ENCODE measurements at regions not wholly inside any gene's neighbourhood (a gene's known extent, or its start where the extent isn't known, plus 50 kb on each side); places are given as distances from the start of the nearest gene placed in this dataset.

- Histone ChIP-seq H3K27me3 (replicated peaks; ENCODE audit: control insufficient read depth, insufficient read depth, low read length) (no peaks in the 10 kb centered on the region), H3K4me1 (no peaks in the 10 kb centered on the region), H3K4me3 (ENCODE audit: low read depth, low read length) (no peak overlapping the region), H3K9me3 (no peaks in the 10 kb centered on the region), H3K36me3 (ENCODE audit: control insufficient read depth, insufficient read depth, low read length) (no peaks in the 10 kb centered on the region)
- no peak overlapping the region for H3K4me3 Mint-ChIP-seq (ENCODE audit: unreplicated experiment)
- DNase-seq = no peak
- H3K27ac Mint-ChIP-seq (ENCODE audit: unreplicated experiment) = no peak overlapping the region
- intact Hi-C loops (cut with micrococcal nuclease; ENCODE audit: unreplicated experiment) = no loop called here
- H3K36me3 Mint-ChIP-seq (ENCODE audit: insufficient read depth, unreplicated experiment) = no peaks in the 10 kb centered on the region
- no peaks in the 10 kb centered on the region for H3K4me1 Mint-ChIP-seq (ENCODE audit: low read depth, unreplicated experiment)
- H3K27me3 Mint-ChIP-seq (ENCODE audit: insufficient read depth, unreplicated experiment) = peaks cover 3% of the 10 kb centered on the region
- no peaks in the 10 kb centered on the region for H3K9me3 Mint-ChIP-seq (ENCODE audit: unreplicated experiment)
- BruUV-seq (replicated peaks) = no TSS peak
- ChIA-PET POLR2A (no interaction called here), CTCF (no interaction called here)
- TF ChIP-seq CTCF (IDR thresholded peaks at IDR 0.05; ENCODE audit: insufficient read depth in 1 of 2, low read depth in 1 of 2, low read length in 1 of 2, severe bottlenecking in 1 of 2, unreplicated experiment in 1 of 2) = no peak
Measured at GRCh38 chr3:34889641-34890040, 749.7 kb upstream of the ARPP21 start.

GRCh38 chr3:34890247-34890646, 749.1 kb upstream of the ARPP21 start:
- H3K36me3 ChIP-seq (ENCODE audit: control insufficient read depth, insufficient read depth, low read length) = no peaks in the 10 kb centered on the region
- Mint-ChIP-seq H3K27me3 (ENCODE audit: insufficient read depth, unreplicated experiment) (peaks cover 3% of the 10 kb centered on the region), H3K4me3 (ENCODE audit: unreplicated experiment) (no peak overlapping the region), H3K36me3 (ENCODE audit: insufficient read depth, unreplicated experiment) (no peaks in the 10 kb centered on the region), H3K4me1 (ENCODE audit: low read depth, unreplicated experiment) (no peaks in the 10 kb centered on the region), H3K27ac (ENCODE audit: unreplicated experiment) (no peak overlapping the region), H3K9me3 (ENCODE audit: unreplicated experiment) (no peaks in the 10 kb centered on the region)
- no peak for DNase-seq
- H3K4me3 ChIP-seq (ENCODE audit: low read depth, low read length) = no peak overlapping the region
- TF ChIP-seq CTCF (IDR thresholded peaks at IDR 0.05; ENCODE audit: insufficient read depth in 1 of 2, low read depth in 1 of 2, low read length in 1 of 2, severe bottlenecking in 1 of 2, unreplicated experiment in 1 of 2) = no peak
- intact Hi-C loops (cut with micrococcal nuclease; ENCODE audit: unreplicated experiment) = no loop called here
- H3K4me1 ChIP-seq = no peaks in the 10 kb centered on the region
- H3K27me3 ChIP-seq (replicated peaks; ENCODE audit: control insufficient read depth, insufficient read depth, low read length) = no peaks in the 10 kb centered on the region
- no TSS peak for BruUV-seq (replicated peaks)
- no peaks in the 10 kb centered on the region for H3K9me3 ChIP-seq
- ChIA-PET CTCF (no interaction called here), POLR2A (no interaction called here)

- no peaks in the 10 kb centered on the region for H3K4me1 Mint-ChIP-seq (ENCODE audit: low read depth, unreplicated experiment)
- TF ChIP-seq CTCF (IDR thresholded peaks at IDR 0.05; ENCODE audit: insufficient read depth in 1 of 2, low read depth in 1 of 2, low read length in 1 of 2, severe bottlenecking in 1 of 2, unreplicated experiment in 1 of 2) = no peak
Measured at GRCh38 chr3:34891941-34892340, 747.4 kb upstream of the ARPP21 start.

More at GRCh38 chr3:34891941-34892340, 747.4 kb upstream of the ARPP21 start:
- Mint-ChIP-seq H3K27ac (ENCODE audit: unreplicated experiment) (no peak overlapping the region), H3K36me3 (ENCODE audit: insufficient read depth, unreplicated experiment) (no peaks in the 10 kb centered on the region), H3K27me3 (ENCODE audit: insufficient read depth, unreplicated experiment) (peaks cover 3% of the 10 kb centered on the region), H3K9me3 (ENCODE audit: unreplicated experiment) (no peaks in the 10 kb centered on the region), H3K4me3 (ENCODE audit: unreplicated experiment) (no peak overlapping the region)
- no peak for DNase-seq
- ChIA-PET POLR2A (no interaction called here), CTCF (no interaction called here)
- no peak overlapping the region for H3K4me3 ChIP-seq (ENCODE audit: low read depth, low read length)
- BruUV-seq (replicated peaks) = no TSS peak
- intact Hi-C loops (cut with micrococcal nuclease; ENCODE audit: unreplicated experiment) = no loop called here
- no peaks in the 10 kb centered on the region for H3K27me3 ChIP-seq (replicated peaks; ENCODE audit: control insufficient read depth, insufficient read depth, low read length)
- no peaks in the 10 kb centered on the region for H3K36me3 ChIP-seq (ENCODE audit: control insufficient read depth, insufficient read depth, low read length)
- H3K4me1 ChIP-seq = no peaks in the 10 kb centered on the region
- H3K9me3 ChIP-seq = no peaks in the 10 kb centered on the region

Data from Caco-2 (cell line).